ENCODE measurements at regions not wholly inside any gene's neighbourhood (a gene's known extent, or its start where the extent isn't known, plus 50 kb on each side); places are given as distances from the start of the nearest gene placed in this dataset.
A peak's percentile ranks its signal among the peaks of the same experiment; 100 is the strongest.

DNA sequence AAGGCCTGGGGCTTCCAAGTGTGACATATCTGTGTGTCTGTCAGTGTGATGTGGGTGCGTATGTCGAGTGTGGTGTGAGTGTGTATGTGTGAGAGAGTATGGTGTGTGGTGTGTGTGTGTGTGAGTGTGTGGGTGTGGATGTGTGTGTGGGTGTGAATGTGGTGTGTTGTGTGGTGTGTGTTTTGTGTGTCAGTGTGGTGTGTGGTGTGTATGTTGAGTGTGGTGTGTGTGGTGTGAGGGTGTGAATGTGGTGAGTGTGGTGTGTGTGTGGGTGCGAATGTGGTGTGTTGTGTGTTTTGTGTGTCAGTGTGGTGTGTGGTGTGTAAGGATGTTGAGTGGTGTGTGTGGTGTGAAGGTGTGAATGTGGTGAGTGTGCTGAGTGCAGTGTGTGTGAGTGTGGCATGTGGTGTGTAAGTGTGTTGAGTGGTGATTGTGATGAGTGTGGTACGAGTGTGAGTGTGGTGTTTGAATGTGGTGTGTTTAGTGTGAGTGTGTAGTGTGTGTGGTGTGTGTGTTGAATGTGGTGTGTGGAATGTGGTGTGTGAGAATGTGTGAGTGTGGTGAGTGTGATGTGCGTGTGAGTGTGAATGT lies 61.6 kb upstream of the SORCS2 start:
- 0 out of 2 replicates have a peak, but pooled peaks have one; percentile 3 for TF ChIP-seq ADNP (tag; IDR thresholded peaks at IDR 0.05)
- peak; percentile 63; the same call in 1 of the 2 replicates for TF ChIP-seq TSC22D4 (tag; IDR thresholded peaks at IDR 0.05)
- TF ChIP-seq HDGF (IDR thresholded peaks at IDR 0.05), result 0 out of 2 replicates have a peak, but pooled peaks have one; percentile 15
- TF ChIP-seq, protein P1, sequence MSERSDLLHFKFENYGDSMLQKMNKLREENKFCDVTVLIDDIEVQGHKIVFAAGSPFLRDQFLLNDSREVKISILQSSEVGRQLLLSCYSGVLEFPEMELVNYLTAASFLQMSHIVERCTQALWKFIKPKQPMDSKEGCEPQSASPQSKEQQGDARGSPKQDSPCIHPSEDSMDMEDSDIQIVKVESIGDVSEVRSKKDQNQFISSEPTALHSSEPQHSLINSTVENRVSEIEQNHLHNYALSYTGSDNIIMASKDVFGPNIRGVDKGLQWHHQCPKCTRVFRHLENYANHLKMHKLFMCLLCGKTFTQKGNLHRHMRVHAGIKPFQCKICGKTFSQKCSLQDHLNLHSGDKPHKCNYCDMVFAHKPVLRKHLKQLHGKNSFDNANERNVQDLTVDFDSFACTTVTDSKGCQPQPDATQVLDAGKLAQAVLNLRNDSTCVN (CRISPR knock-in tag; IDR thresholded peaks at IDR 0.05), result 0 out of 2 replicates have a peak, but pooled peaks have one; percentile 15
- no peak for TF ChIP-seq PTTG1 (tag; IDR thresholded peaks at IDR 0.05; ENCODE audit: low read depth)
- TF ChIP-seq MEF2D (tag; conservative IDR thresholded peaks at IDR 0.05; ENCODE audit: low read depth), result no peak
- TF ChIP-seq BRCA1 (IDR thresholded peaks at IDR 0.05), result no peak
- no peak for TF ChIP-seq BRCA1 (CRISPR knock-in tag; IDR thresholded peaks at IDR 0.05)
- 0 out of 2 replicates have a peak, but pooled peaks have one; percentile 14 for TF ChIP-seq EGR1 (conservative IDR thresholded peaks at IDR 0.05)
- TF ChIP-seq ATF1 (CRISPR knock-in tag; IDR thresholded peaks at IDR 0.05), result no peak
- no peak for TF ChIP-seq ATF1 (tag; IDR thresholded peaks at IDR 0.05)
- TF ChIP-seq HDAC1 (IDR thresholded peaks at IDR 0.05), result peak in 1 of 2 experiments; percentile 30; a peak in 1 of 4 replicates
- peak; percentile 62 for TF ChIP-seq PHF20 (IDR thresholded peaks at IDR 0.05; ENCODE audit: partially characterized antibody)
- 0 out of 2 replicates have a peak, but pooled peaks have one; percentile 8 for TF ChIP-seq PHB2 (IDR thresholded peaks at IDR 0.05; ENCODE audit: low read depth)
- TF ChIP-seq KLF1 (tag; IDR thresholded peaks at IDR 0.05), result no peak
- no peak for TF ChIP-seq HLTF (IDR thresholded peaks at IDR 0.05)
- TF ChIP-seq DIDO1 (tag; IDR thresholded peaks at IDR 0.05; ENCODE audit: low read depth), result no peak
- DNase-seq (ENCODE audit: extremely low read depth in 1 of 4, low spot score in 3 of 4), result no peak
- Histone ChIP-seq H3K9me3 (replicated peaks; ENCODE audit: control insufficient read depth, insufficient read depth, low read depth, low read length) (no peaks in the 10 kb centered on the region; the same call in 1 of the 2 replicates), H3K4me1 (replicated peaks in 1 of 2; ENCODE audit: control insufficient read depth in 2 of 2, insufficient read depth in 2 of 2, low read length in 2 of 2) (peaks cover 0 to 18% of the 10 kb centered on the region in 2 experiments; a peak in 1 of 5 replicates), H2AFZ (ENCODE audit: low read depth, low read length) (no peak overlapping the region), H4K20me1 (replicated peaks; ENCODE audit: control insufficient read depth, insufficient read depth, low read length) (no peaks in the 10 kb centered on the region), H3K4me2 (ENCODE audit: insufficient read depth, low read length) (no peak overlapping the region), H3K79me2 (ENCODE audit: control insufficient read depth, insufficient read depth, low read length) (no peaks in the 10 kb centered on the region), H3K27me3 (ENCODE audit: control insufficient read depth in 2 of 2, insufficient read depth in 2 of 2, low read length in 2 of 2) (peaks cover 17 to 56% of the 10 kb centered on the region in 2 experiments), H3K36me3 (ENCODE audit: control insufficient read depth, insufficient read depth, low read length) (no peaks in the 10 kb centered on the region), H3K9me1 (ENCODE audit: control insufficient read depth, insufficient read depth, low read length) (no peaks in the 10 kb centered on the region), H3K27ac (ENCODE audit: extremely low read depth, low read depth, low read length) (no peak overlapping the region; the same call in 2 of the 3 replicates), H3K9ac (ENCODE audit: insufficient read depth in 1 of 2, low read depth in 2 of 2, low read length in 2 of 2) (no peak overlapping the region), H3K4me3 (no peak overlapping the region)
- BruUV-seq (replicated peaks), result no TSS peak
- WGBS (ENCODE audit: insufficient coverage, low coverage, missing lambda C conversion rate), result 2% methylated on average over 4 of the region's 5 CpGs
- ATAC-seq, result no peak
- intact Hi-C loops (cut with micrococcal nuclease) (no loop called here), in situ Hi-C loops (cut with MboI) (no loop called here)
- FAIRE-seq, result peak; percentile 86
- ChIA-PET CTCF (ENCODE audit: low intra/inter-chr PET ratio) (no interaction called here), POLR2A (no interaction called here)

Data from K562 (cell line).